GM12874 (cell line): ENCODE measurements at regions not wholly inside any gene's neighbourhood (a gene's known extent, or its start where the extent isn't known, plus 50 kb on each side); places are given as distances from the start of the nearest gene placed in this dataset.

Source experiments
- CTCF ChIP-seq: IDR thresholded peaks from 2 replicates; pipeline ENCODE4 v1.5.1; 2011; ENCODE audit warnings: low read depth, mild to moderate bottlenecking, control low read depth, low read length, moderate library complexity; ENCODE audit not compliant: insufficient read depth

GRCh38 chr3:28151207-28151550, 90.2 kb upstream of the CMC1 start:
- TF ChIP-seq CTCF: no peak

GRCh38 chr3:28151608-28152228, 89.7 kb upstream of the CMC1 start:
- TF ChIP-seq CTCF: no peak

- TF ChIP-seq CTCF: no peak
Measured at GRCh38 chr3:28155631-28156030, 85.8 kb upstream of the CMC1 start.

GRCh38 chr3:28171962-28172361, 69.5 kb upstream of the CMC1 start:
- TF ChIP-seq CTCF: no peak

- no peak for TF ChIP-seq CTCF
Measured at GRCh38 chr3:28172748-28173147, 68.7 kb upstream of the CMC1 start.

- TF ChIP-seq CTCF: no peak
Measured at GRCh38 chr3:28173836-28174235, 67.6 kb upstream of the CMC1 start.

- no peak for TF ChIP-seq CTCF
Measured at GRCh38 chr3:28186748-28187147, 54.7 kb upstream of the CMC1 start.
